Natural killer cell (primary cell): ENCODE measurements at regions not wholly inside any gene's neighbourhood (a gene's known extent, or its start where the extent isn't known, plus 50 kb on each side); places are given as distances from the start of the nearest gene placed in this dataset.

ENCODE experiments used
- ATAC-seq, 3 donors: fragments of 150-1000 bp in 2 of 3; fragments of 200-7000 bp in 1 of 3; cut with Tn5 transposase; 1 replicate in 1 of 3; 2 replicates in 2 of 3; pipeline ENCODE4 v1.10.0; 2021; ENCODE audit warnings: mild to moderate bottlenecking in 2 of 3, moderate library complexity in 2 of 3
- DNase-seq, 2 donors: peaks; one replicate each; pipeline versions ENCODE4 v3.0.0 to v3.0.0-alpha.2; 2013 to 2021; ENCODE audit warnings: mixed read lengths in 1 of 2
- H3K27ac ChIP-seq: one replicate; pipeline ENCODE4 v1.5.1; 2013; ENCODE audit warnings: mild to moderate bottlenecking, low read length
- H3K27me3 ChIP-seq: one replicate; pipeline ENCODE4 v1.6.1; 2013; ENCODE audit warnings: low read length; ENCODE audit not compliant: control insufficient read depth, insufficient read depth
- H3K36me3 ChIP-seq: one replicate; pipeline ENCODE4 v1.6.1; 2013; ENCODE audit warnings: low read length; ENCODE audit not compliant: control insufficient read depth, insufficient read depth
- H3K4me1 ChIP-seq: one replicate; pipeline ENCODE4 v1.6.1; 2013; ENCODE audit warnings: low read length; ENCODE audit not compliant: control insufficient read depth, insufficient read depth
- H3K4me3 ChIP-seq: one replicate; pipeline ENCODE4 v1.5.1; 2013; ENCODE audit warnings: low read length
- H3K9me3 ChIP-seq: one replicate; pipeline ENCODE4 v1.6.1; 2013; ENCODE audit warnings: low read length; ENCODE audit not compliant: control insufficient read depth, insufficient read depth
- H3K27ac Mint-ChIP-seq, 2 donors: one replicate each; pipeline ENCODE4 v1.8.0; 2022; ENCODE audit warnings: mild to moderate bottlenecking in 2 of 2, mixed read lengths in 2 of 2, moderate library complexity in 1 of 2
- H3K27me3 Mint-ChIP-seq, 2 donors: one replicate each; pipeline ENCODE4 v1.8.0; 2022; ENCODE audit warnings: low read depth in 2 of 2, mixed read lengths in 2 of 2
- H3K36me3 Mint-ChIP-seq: one replicate; pipeline ENCODE4 v1.8.0; 2022; ENCODE audit warnings: mixed read lengths
- H3K4me1 Mint-ChIP-seq, 2 donors: one replicate each; pipeline ENCODE4 v1.8.0; 2022; ENCODE audit warnings: mixed read lengths in 2 of 2
- H3K4me3 Mint-ChIP-seq: one replicate; pipeline ENCODE4 v1.8.0; 2022; ENCODE audit warnings: mild to moderate bottlenecking, moderate library complexity, mixed read lengths
- H3K9me3 Mint-ChIP-seq, 2 donors: one replicate each; pipeline ENCODE4 v1.8.0; 2022; ENCODE audit warnings: mixed read lengths in 2 of 2
- CTCF ChIP-seq: fragments of 200-600 bp; IDR thresholded peaks from one replicate; pipeline ENCODE4 v1.8.0; 2022; ENCODE audit warnings: antibody characterized with exemption
- WGBS: methylation state at CpG from one replicate; pipeline ENCODE4 v1.1.7; 2013; ENCODE audit warnings: missing lambda C conversion rate; ENCODE audit not compliant: insufficient coverage; 5-methylcytosine and 5-hydroxymethylcytosine counted together
- intact Hi-C: fragments of 100-400 bp; cut with micrococcal nuclease; formaldehyde crosslinking; loops from one replicate; pipeline ENCODE4 v1.14.2; 2022

GRCh38 chr6:139549561-139550070 lies 175.2 kb upstream of the CITED2 start:
- ATAC-seq, result no peak
- H3K4me1 ChIP-seq, result no peaks in the 10 kb centered on the region

GRCh38 chr6:139547804-139548203 lies 173.4 kb upstream of the CITED2 start:
- no peak for TF ChIP-seq CTCF
- H3K27me3 Mint-ChIP-seq, result peaks cover 3 to 10% of the 10 kb centered on the region in 2 donors
- Histone ChIP-seq H3K4me3 (no peak overlapping the region), H3K27ac (no peak overlapping the region), H3K9me3 (no peaks in the 10 kb centered on the region), H3K4me1 (no peaks in the 10 kb centered on the region), H3K27me3 (no peaks in the 10 kb centered on the region), H3K36me3 (no peaks in the 10 kb centered on the region)
- peaks cover 0 to 6% of the 10 kb centered on the region in 2 donors for H3K4me1 Mint-ChIP-seq
- no peaks in the 10 kb centered on the region for H3K36me3 Mint-ChIP-seq
- intact Hi-C loops, result no loop called here
- DNase-seq (no peak), ATAC-seq (no peak)
- no peak overlapping the region for H3K4me3 Mint-ChIP-seq
- H3K9me3 Mint-ChIP-seq, result no peaks in the 10 kb centered on the region
- H3K27ac Mint-ChIP-seq, result no peak overlapping the region

More at GRCh38 chr6:139549561-139550070, 175.2 kb upstream of the CITED2 start:
- no peak overlapping the region for H3K27ac ChIP-seq
- no peak overlapping the region for H3K4me3 Mint-ChIP-seq
- H3K4me3 ChIP-seq, result no peak overlapping the region
- TF ChIP-seq CTCF, result no peak
- H3K27ac Mint-ChIP-seq, result no peak overlapping the region
- no peaks in the 10 kb centered on the region for H3K9me3 Mint-ChIP-seq
- H3K27me3 ChIP-seq, result no peaks in the 10 kb centered on the region
- H3K27me3 Mint-ChIP-seq, result peaks cover 3 to 10% of the 10 kb centered on the region in 2 donors
- H3K4me1 Mint-ChIP-seq, result peaks cover 0 to 6% of the 10 kb centered on the region in 2 donors
- H3K9me3 ChIP-seq, result no peaks in the 10 kb centered on the region
- H3K36me3 Mint-ChIP-seq, result no peaks in the 10 kb centered on the region
- no peaks in the 10 kb centered on the region for H3K36me3 ChIP-seq
- DNase-seq, result no peak
- intact Hi-C loops, result no loop called here
- WGBS, result 96% methylated on average over 3 of the region's 5 CpGs

GRCh38 chr6:139547122-139547776 lies 172.8 kb upstream of the CITED2 start:
- TF ChIP-seq CTCF, result no peak

GRCh38 chr6:139546106-139546472 lies 171.6 kb upstream of the CITED2 start:
- no peaks in the 10 kb centered on the region for H3K27me3 ChIP-seq
- no peaks in the 10 kb centered on the region for H3K4me1 ChIP-seq
- DNase-seq (no peak), ATAC-seq (no peak)
- intact Hi-C loops, result no loop called here
- peaks cover 0 to 10% of the 10 kb centered on the region in 2 donors for H3K27me3 Mint-ChIP-seq
- no peak overlapping the region for H3K27ac ChIP-seq
- no peaks in the 10 kb centered on the region for H3K9me3 ChIP-seq
- no peaks in the 10 kb centered on the region for H3K36me3 Mint-ChIP-seq
- peaks cover 0 to 6% of the 10 kb centered on the region in 2 donors for H3K4me1 Mint-ChIP-seq
- no peaks in the 10 kb centered on the region for H3K36me3 ChIP-seq
- H3K27ac Mint-ChIP-seq, result no peak overlapping the region
- no peak for TF ChIP-seq CTCF
- no peak overlapping the region for H3K4me3 Mint-ChIP-seq
- no peak overlapping the region for H3K4me3 ChIP-seq
- no peaks in the 10 kb centered on the region for H3K9me3 Mint-ChIP-seq
- 94% methylated on average over 1 of the region's 2 CpGs for WGBS

More at GRCh38 chr6:139547122-139547776, 172.8 kb upstream of the CITED2 start:
- Mint-ChIP-seq H3K9me3 (no peaks in the 10 kb centered on the region), H3K4me1 (peaks cover 0 to 6% of the 10 kb centered on the region in 2 donors), H3K36me3 (no peaks in the 10 kb centered on the region), H3K27me3 (peaks cover 3 to 10% of the 10 kb centered on the region in 2 donors), H3K27ac (no peak overlapping the region), H3K4me3 (no peak overlapping the region)
- Histone ChIP-seq H3K9me3 (no peaks in the 10 kb centered on the region), H3K4me1 (no peaks in the 10 kb centered on the region), H3K27me3 (no peaks in the 10 kb centered on the region), H3K27ac (no peak overlapping the region), H3K4me3 (no peak overlapping the region), H3K36me3 (no peaks in the 10 kb centered on the region)
- intact Hi-C loops, result no loop called here
- ATAC-seq, result no peak
- DNase-seq, result no peak
- 96% methylated on average over 4 of the region's 4 CpGs for WGBS
